ENCODE measurements at regions not wholly inside any gene's neighbourhood (a gene's known extent, or its start where the extent isn't known, plus 50 kb on each side); places are given as distances from the start of the nearest gene placed in this dataset.

DNA sequence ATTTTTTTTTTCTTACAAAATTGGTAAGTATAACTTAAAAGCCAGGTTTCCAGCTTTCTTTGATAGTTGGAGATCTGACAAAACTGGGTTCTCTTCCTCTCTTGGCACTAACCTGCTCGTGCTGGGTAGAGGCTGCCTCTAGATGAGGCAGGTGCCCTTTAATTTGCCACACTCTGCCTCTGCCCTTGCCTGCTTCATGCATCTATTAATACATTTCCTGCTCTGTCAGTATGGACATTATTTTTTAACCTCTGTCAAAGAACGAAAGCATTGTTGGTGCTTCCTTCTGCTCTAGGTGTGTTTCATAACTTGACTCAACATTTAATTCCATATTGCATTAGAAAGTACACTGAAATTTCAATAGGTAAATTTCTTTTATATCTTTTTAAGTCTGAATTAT lies 490.7 kb upstream of the ZEB2 start:
- TF ChIP-seq, protein P1, sequence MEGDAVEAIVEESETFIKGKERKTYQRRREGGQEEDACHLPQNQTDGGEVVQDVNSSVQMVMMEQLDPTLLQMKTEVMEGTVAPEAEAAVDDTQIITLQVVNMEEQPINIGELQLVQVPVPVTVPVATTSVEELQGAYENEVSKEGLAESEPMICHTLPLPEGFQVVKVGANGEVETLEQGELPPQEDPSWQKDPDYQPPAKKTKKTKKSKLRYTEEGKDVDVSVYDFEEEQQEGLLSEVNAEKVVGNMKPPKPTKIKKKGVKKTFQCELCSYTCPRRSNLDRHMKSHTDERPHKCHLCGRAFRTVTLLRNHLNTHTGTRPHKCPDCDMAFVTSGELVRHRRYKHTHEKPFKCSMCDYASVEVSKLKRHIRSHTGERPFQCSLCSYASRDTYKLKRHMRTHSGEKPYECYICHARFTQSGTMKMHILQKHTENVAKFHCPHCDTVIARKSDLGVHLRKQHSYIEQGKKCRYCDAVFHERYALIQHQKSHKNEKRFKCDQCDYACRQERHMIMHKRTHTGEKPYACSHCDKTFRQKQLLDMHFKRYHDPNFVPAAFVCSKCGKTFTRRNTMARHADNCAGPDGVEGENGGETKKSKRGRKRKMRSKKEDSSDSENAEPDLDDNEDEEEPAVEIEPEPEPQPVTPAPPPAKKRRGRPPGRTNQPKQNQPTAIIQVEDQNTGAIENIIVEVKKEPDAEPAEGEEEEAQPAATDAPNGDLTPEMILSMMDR (IDR thresholded peaks at IDR 0.05), result no peak
- TF ChIP-seq POLR2A (IDR thresholded peaks at IDR 0.05), result no peak

Data from Peyer's patch (tissue), 4 donors.